A549 (cell line): ENCODE measurements at regions not wholly inside any gene's neighbourhood (a gene's known extent, or its start where the extent isn't known, plus 50 kb on each side); places are given as distances from the start of the nearest gene placed in this dataset.

Experiments used
- CTCF ChIP-seq: fragments of >200 bp; sonication (Bioruptor Twin); formaldehyde crosslinking; IDR thresholded peaks from 3 replicates; pipeline ENCODE4 v1.5.1; 2016
- FOSL2 ChIP-seq, 2 experiments: fragments of 450-650 bp in 1 of 2; fragments of >200 bp in 1 of 2; sonication (Bioruptor Twin) in 1 of 2; formaldehyde crosslinking; IDR thresholded peaks; 2 replicates each; pipeline versions ENCODE4 v1.5.0 to v1.6.1; 2016 to 2020; ENCODE audit warnings: mild to moderate bottlenecking in 1 of 2, moderate library complexity in 1 of 2
- HOXA7 ChIP-seq: fragments of 250-450 bp; sonication (Bioruptor Pico); IDR thresholded peaks from 2 replicates; pipeline ENCODE4 v1.5.0; 2020; ENCODE audit warnings: mild to moderate bottlenecking, moderate library complexity
- MAX ChIP-seq: IDR thresholded peaks from 2 replicates; pipeline ENCODE4 v1.6.1; 2012
- SMC3 ChIP-seq: fragments of >200 bp; sonication (Bioruptor Twin); formaldehyde crosslinking; IDR thresholded peaks from 3 replicates; pipeline ENCODE4 v1.6.1; 2018; ENCODE audit warnings: inconsistent platforms

- TF ChIP-seq CTCF, result no peak
- no peak for TF ChIP-seq MAX
- no peak for TF ChIP-seq SMC3
- TF ChIP-seq FOSL2 (IDR thresholded peaks at IDR 0.05), result no peak
- TF ChIP-seq FOSL2 (CRISPR knock-in tag; IDR thresholded peaks at IDR 0.05), result no peak
- no peak for TF ChIP-seq HOXA7 (CRISPR knock-in tag)
Observed at GRCh38 chrX:137172317-137172948, 138.6 kb upstream of the GPR101 start.
